Prostate gland (tissue), 2 donors: ENCODE measurements at regions not wholly inside any gene's neighbourhood (a gene's known extent, or its start where the extent isn't known, plus 50 kb on each side); places are given as distances from the start of the nearest gene placed in this dataset.

Experiments
- DNase-seq: peaks from one replicate; pipeline ENCODE4 v3.0.0-alpha.2; 2019; ENCODE audit warnings: low spot score
- H3K27ac ChIP-seq, 2 donors: fragments of 200-600 bp; sonication (generic); 2 replicates each; pipeline ENCODE4 v1.5.1; 2017 to 2019
- H3K27me3 ChIP-seq: fragments of 200-600 bp; sonication (generic); replicated peaks from 2 replicates; pipeline ENCODE4 v1.5.1; 2019; ENCODE audit not compliant: insufficient read depth
- H3K36me3 ChIP-seq, 2 donors: fragments of 200-600 bp; sonication (generic); 1 replicate in 1 of 2; 2 replicates in 1 of 2; pipeline versions ENCODE4 v1.5.1 to v1.8.1; 2017 to 2019
- H3K4me1 ChIP-seq: fragments of 200-600 bp; sonication (generic); replicated peaks from 2 replicates; pipeline ENCODE4 v1.5.1; 2019
- H3K4me3 ChIP-seq, 2 donors: fragments of 200-600 bp; sonication (generic); 2 replicates each; pipeline ENCODE4 v1.5.1; 2017 to 2019
- H3K9me3 ChIP-seq: fragments of 200-600 bp; sonication (generic); 2 replicates; pipeline ENCODE4 v1.5.1; 2017
- CTCF ChIP-seq, 4 experiments: fragments of 200-600 bp in 2 of 4; fragments of 450-650 bp in 2 of 4; sonication (generic) in 2 of 4; IDR thresholded peaks; 1 replicate in 3 of 4; 2 replicates in 1 of 4; pipeline ENCODE4 v1.5.1; 2016 to 2019; ENCODE audit warnings: antibody characterized with exemption in 4 of 4, mild to moderate bottlenecking in 2 of 4, moderate library complexity in 2 of 4
- POLR2A ChIP-seq: fragments of 450-650 bp; IDR thresholded peaks from one replicate; pipeline ENCODE4 v1.6.1; 2016; ENCODE audit warnings: antibody characterized with exemption, mild to moderate bottlenecking
- POLR2AphosphoS5 ChIP-seq: sonication (generic); formaldehyde crosslinking; IDR thresholded peaks from one replicate; pipeline ENCODE4 v1.6.1; 2017; ENCODE audit warnings: antibody characterized with exemption
- WGBS: methylation state at CpG from one replicate; pipeline ENCODE4 v1.1.5; 2018; 5-methylcytosine and 5-hydroxymethylcytosine counted together
- intact Hi-C: fragments of 100-400 bp; cut with DNase I; formaldehyde crosslinking; loops from one replicate; pipeline ENCODE4 v1.14.2; 2022

- Histone ChIP-seq H3K4me1 (no peaks in the 10 kb centered on the region), H3K27ac (no peak overlapping the region), H3K36me3 (no peaks in the 10 kb centered on the region), H3K27me3 (no peaks in the 10 kb centered on the region), H3K4me3 (no peak overlapping the region), H3K9me3 (no peaks in the 10 kb centered on the region)
- TF ChIP-seq CTCF (IDR thresholded peaks at IDR 0.05) (no peak), POLR2A (no peak), POLR2AphosphoS5 (no peak)
- intact Hi-C loops: no loop called here
- WGBS: 89% methylated on average over 4 of the region's 4 CpGs
- no peak for DNase-seq
These were observed 336.0 kb downstream of the ADCYAP1 start for GRCh38 chr18:1240701-1241100.

GRCh38 chr18:1244397-1245122 lies 339.9 kb downstream of the ADCYAP1 start:
- TF ChIP-seq POLR2A (no peak), POLR2AphosphoS5 (no peak), CTCF (IDR thresholded peaks at IDR 0.05) (no peak)
- no peaks in the 10 kb centered on the region for H3K36me3 ChIP-seq
- H3K27ac ChIP-seq: no peak overlapping the region
- no peak for DNase-seq
- H3K27me3 ChIP-seq: no peaks in the 10 kb centered on the region
- WGBS: 81% methylated on average over 3 of the region's 3 CpGs
- intact Hi-C loops: no loop called here
- no peak overlapping the region for H3K4me3 ChIP-seq
- no peaks in the 10 kb centered on the region for H3K9me3 ChIP-seq
- H3K4me1 ChIP-seq: no peaks in the 10 kb centered on the region

GRCh38 chr18:1246827-1247226 lies 342.2 kb downstream of the ADCYAP1 start:
- H3K4me1 ChIP-seq: no peaks in the 10 kb centered on the region
- intact Hi-C loops: no loop called here
- no peak for DNase-seq
- H3K27ac ChIP-seq: no peak overlapping the region
- no peak overlapping the region for H3K4me3 ChIP-seq
- no peaks in the 10 kb centered on the region for H3K9me3 ChIP-seq
- H3K27me3 ChIP-seq: no peaks in the 10 kb centered on the region
- no peak for TF ChIP-seq CTCF (IDR thresholded peaks at IDR 0.05)
- TF ChIP-seq POLR2AphosphoS5: no peak
- TF ChIP-seq POLR2A: no peak
- H3K36me3 ChIP-seq: no peaks in the 10 kb centered on the region
- WGBS: 31% methylated on average over 9 of the region's 9 CpGs

GRCh38 chr18:1252534-1252933 lies 347.9 kb downstream of the ADCYAP1 start:
- TF ChIP-seq POLR2AphosphoS5 (no peak), POLR2A (no peak), CTCF (IDR thresholded peaks at IDR 0.05) (no peak)
- no peak for DNase-seq
- Histone ChIP-seq H3K4me1 (no peaks in the 10 kb centered on the region), H3K9me3 (no peaks in the 10 kb centered on the region), H3K27me3 (no peaks in the 10 kb centered on the region), H3K27ac (peak overlapping the region in 1 of 2 donors; percentile 45), H3K36me3 (no peaks in the 10 kb centered on the region), H3K4me3 (no peak overlapping the region)
- intact Hi-C loops: no loop called here
- 38% methylated on average over 1 of the region's 1 CpG for WGBS

GRCh38 chr18:1252936-1253335 lies 348.3 kb downstream of the ADCYAP1 start:
- no peaks in the 10 kb centered on the region for H3K27me3 ChIP-seq
- TF ChIP-seq POLR2A: no peak
- no peak for TF ChIP-seq CTCF (IDR thresholded peaks at IDR 0.05)
- no peak for TF ChIP-seq POLR2AphosphoS5
- no peak for DNase-seq
- H3K36me3 ChIP-seq: no peaks in the 10 kb centered on the region
- H3K4me1 ChIP-seq: no peaks in the 10 kb centered on the region
- H3K27ac ChIP-seq: peak overlapping the region; percentile 24 to 45
- no peak overlapping the region for H3K4me3 ChIP-seq
- 18% methylated on average over 1 of the region's 1 CpG for WGBS
- intact Hi-C loops: no loop called here
- no peaks in the 10 kb centered on the region for H3K9me3 ChIP-seq
